CD14-positive monocyte (primary cell): ENCODE measurements at regions not wholly inside any gene's neighbourhood (a gene's known extent, or its start where the extent isn't known, plus 50 kb on each side); places are given as distances from the start of the nearest gene placed in this dataset.

Source experiments
- DNase-seq, 3 donors: peaks; one replicate each; pipeline ENCODE4 v3.0.0-alpha.2; 2011 to 2022
- H2AFZ ChIP-seq: 2 replicates; pipeline ENCODE4 v1.6.0; 2012; ENCODE audit warnings: mild to moderate bottlenecking, low read depth, low read length, inconsistent platforms; ENCODE audit not compliant: insufficient read depth, poor library complexity, severe bottlenecking
- H3K27ac ChIP-seq, 2 donors: 1 replicate in 1 of 2; 2 replicates in 1 of 2; pipeline ENCODE4 v1.5.1; 2012 to 2013; ENCODE audit warnings: low read length in 2 of 2, control low read depth in 1 of 2, inconsistent platforms in 1 of 2, low read depth in 1 of 2, mild to moderate bottlenecking in 1 of 2
- H3K27me3 ChIP-seq, 2 donors: one replicate each; pipeline versions ENCODE4 v1.6.0 to v1.6.1; 2011 to 2013; ENCODE audit warnings: low read length in 2 of 2; ENCODE audit not compliant: control insufficient read depth in 2 of 2, insufficient read depth in 2 of 2
- H3K36me3 ChIP-seq, 2 donors: replicated peaks in 1 of 2; 1 replicate in 1 of 2; 2 replicates in 1 of 2; pipeline versions ENCODE4 v1.5.1 to v1.6.1; 2012 to 2013; ENCODE audit warnings: low read length in 2 of 2, control low read depth in 1 of 2, inconsistent platforms in 1 of 2, mild to moderate bottlenecking in 1 of 2; ENCODE audit not compliant: insufficient read depth in 2 of 2, control insufficient read depth in 1 of 2
- H3K4me1 ChIP-seq, 2 donors: 1 replicate in 1 of 2; 2 replicates in 1 of 2; pipeline versions ENCODE4 v1.5.1 to v1.6.1; 2012 to 2013; ENCODE audit warnings: low read length in 2 of 2, control low read depth in 1 of 2, inconsistent platforms in 1 of 2, mild to moderate bottlenecking in 1 of 2, moderate library complexity in 1 of 2; ENCODE audit not compliant: insufficient read depth in 2 of 2, control insufficient read depth in 1 of 2
- H3K4me2 ChIP-seq: replicated peaks from 2 replicates; pipeline ENCODE3; 2012; ENCODE audit warnings: low read length, moderate library complexity, mild to moderate bottlenecking; ENCODE audit not compliant: poor library complexity, severe bottlenecking; ENCODE audit errors: extremely low read depth
- H3K4me3 ChIP-seq, 3 experiments: fragments of 200-600 bp in 1 of 3; sonication (generic) in 1 of 3; replicated peaks in 1 of 3; 1 replicate in 2 of 3; 2 replicates in 1 of 3; pipeline ENCODE4 v1.5.1; 2011 to 2013; ENCODE audit warnings: low read length in 3 of 3, mild to moderate bottlenecking in 3 of 3, control low read depth in 2 of 3, low read depth in 2 of 3, inconsistent platforms in 1 of 3, moderate library complexity in 1 of 3
- H3K79me2 ChIP-seq: 2 replicates; pipeline ENCODE4 v1.6.0; 2012; ENCODE audit warnings: mild to moderate bottlenecking, control low read depth, inconsistent platforms, low read length, moderate library complexity; ENCODE audit not compliant: insufficient read depth
- H3K9ac ChIP-seq: 2 replicates; pipeline ENCODE4 v1.6.0; 2017; ENCODE audit warnings: low read length, mild to moderate bottlenecking; ENCODE audit not compliant: insufficient read depth, poor library complexity, severe bottlenecking
- H3K9me3 ChIP-seq, 2 donors: replicated peaks in 1 of 2; 1 replicate in 1 of 2; 2 replicates in 1 of 2; pipeline versions ENCODE4 v1.5.1 to v1.6.1; 2012 to 2013; ENCODE audit warnings: low read length in 2 of 2, control low read depth in 1 of 2; ENCODE audit not compliant: control insufficient read depth in 1 of 2, insufficient read depth in 1 of 2
- H4K20me1 ChIP-seq: 2 replicates; pipeline ENCODE4 v1.6.0; 2012; ENCODE audit warnings: mild to moderate bottlenecking, low read length, control low read depth, moderate library complexity; ENCODE audit not compliant: insufficient read depth
- H3K27ac Mint-ChIP-seq, 7 donors: one replicate each; pipeline ENCODE4 v1.8.0; 2020; ENCODE audit warnings: mild to moderate bottlenecking in 7 of 7, mixed read lengths in 7 of 7, moderate library complexity in 6 of 7, inconsistent platforms in 2 of 7
- H3K27me3 Mint-ChIP-seq, 3 donors: one replicate each; pipeline ENCODE4 v1.8.0; 2021 to 2022; ENCODE audit warnings: low read depth in 3 of 3, mild to moderate bottlenecking in 3 of 3, mixed read lengths in 3 of 3, moderate library complexity in 3 of 3, inconsistent platforms in 1 of 3
- H3K36me3 Mint-ChIP-seq, 2 donors: one replicate each; pipeline ENCODE4 v1.8.0; 2020; ENCODE audit warnings: mixed read lengths in 2 of 2, inconsistent platforms in 1 of 2, mild to moderate bottlenecking in 1 of 2
- H3K4me1 Mint-ChIP-seq: one replicate; pipeline ENCODE4 v1.8.0; 2020; ENCODE audit warnings: mild to moderate bottlenecking, mixed read lengths
- H3K4me3 Mint-ChIP-seq, 2 donors: one replicate each; pipeline ENCODE4 v1.8.0; 2020; ENCODE audit warnings: mild to moderate bottlenecking in 2 of 2, mixed read lengths in 2 of 2, moderate library complexity in 1 of 2
- H3K9me3 Mint-ChIP-seq, 7 donors: one replicate each; pipeline ENCODE4 v1.8.0; 2020 to 2022; ENCODE audit warnings: mixed read lengths in 7 of 7, mild to moderate bottlenecking in 6 of 7, moderate library complexity in 6 of 7, inconsistent platforms in 2 of 7
- CTCF ChIP-seq: fragments of 200-600 bp; IDR thresholded peaks from one replicate; pipeline ENCODE4 v1.8.0; 2022; ENCODE audit warnings: antibody characterized with exemption, mild to moderate bottlenecking
- WGBS: methylation state at CpG from one replicate; pipeline ENCODE4 v1.1.5; 2013; ENCODE audit warnings: missing lambda C conversion rate; ENCODE audit not compliant: insufficient coverage; 5-methylcytosine and 5-hydroxymethylcytosine counted together
- intact Hi-C, 2 donors: fragments of 100-400 bp; cut with micrococcal nuclease; formaldehyde crosslinking; loops; one replicate each; pipeline versions ENCODE4 v1.15.0 to v1.15.1; 2023

GRCh38 chr13:109971006-109971405 lies 184.6 kb upstream of the IRS2 start:
- no peaks in the 10 kb centered on the region for H3K27me3 ChIP-seq
- no peaks in the 10 kb centered on the region for H3K79me2 ChIP-seq
- no peak for TF ChIP-seq CTCF
- peaks cover 0 to 9% of the 10 kb centered on the region in 2 donors for H3K9me3 ChIP-seq
- DNase-seq = no peak
- H3K4me3 ChIP-seq = no peak overlapping the region
- H2AFZ ChIP-seq = no peak overlapping the region
- Mint-ChIP-seq H3K4me1 (no peaks in the 10 kb centered on the region), H3K27ac (no peak overlapping the region), H3K9me3 (peaks cover 7 to 17% (median 12%) of the 10 kb centered on the region in 7 donors), H3K36me3 (no peaks in the 10 kb centered on the region), H3K27me3 (peaks cover 1 to 5% (median 2%) of the 10 kb centered on the region in 3 donors), H3K4me3 (no peak overlapping the region)
- no peak overlapping the region for H3K4me2 ChIP-seq
- H3K27ac ChIP-seq = no peak overlapping the region
- H3K36me3 ChIP-seq = no peaks in the 10 kb centered on the region
- intact Hi-C loops = no loop called here
- no peaks in the 10 kb centered on the region for H3K4me1 ChIP-seq
- WGBS = 100% methylated on average over 3 of the region's 7 CpGs
- H3K9ac ChIP-seq = no peak overlapping the region
- H4K20me1 ChIP-seq = no peaks in the 10 kb centered on the region

GRCh38 chr13:109968876-109969577 lies 182.6 kb upstream of the IRS2 start:
- Mint-ChIP-seq H3K9me3 (peaks cover 5 to 22% (median 12%) of the 10 kb centered on the region in 7 donors), H3K27me3 (peaks cover 1 to 7% (median 2%) of the 10 kb centered on the region in 3 donors), H3K4me1 (no peaks in the 10 kb centered on the region), H3K4me3 (no peak overlapping the region), H3K27ac (no peak overlapping the region), H3K36me3 (no peaks in the 10 kb centered on the region)
- intact Hi-C loops = no loop called here
- H3K27me3 ChIP-seq = no peaks in the 10 kb centered on the region
- no peaks in the 10 kb centered on the region for H3K4me1 ChIP-seq
- H3K36me3 ChIP-seq = no peaks in the 10 kb centered on the region
- no peaks in the 10 kb centered on the region for H4K20me1 ChIP-seq
- no peaks in the 10 kb centered on the region for H3K79me2 ChIP-seq
- H3K4me3 ChIP-seq = no peak overlapping the region
- H2AFZ ChIP-seq = no peak overlapping the region
- WGBS = 59% methylated on average over 11 of the region's 12 CpGs
- H3K4me2 ChIP-seq = no peak overlapping the region
- H3K9me3 ChIP-seq = peaks cover 0 to 9% of the 10 kb centered on the region in 2 donors
- H3K27ac ChIP-seq = no peak overlapping the region
- H3K9ac ChIP-seq = no peak overlapping the region
- TF ChIP-seq CTCF = no peak
- DNase-seq = no peak
